ENCODE measurements at regions not wholly inside any gene's neighbourhood (a gene's known extent, or its start where the extent isn't known, plus 50 kb on each side); places are given as distances from the start of the nearest gene placed in this dataset.

DNA sequence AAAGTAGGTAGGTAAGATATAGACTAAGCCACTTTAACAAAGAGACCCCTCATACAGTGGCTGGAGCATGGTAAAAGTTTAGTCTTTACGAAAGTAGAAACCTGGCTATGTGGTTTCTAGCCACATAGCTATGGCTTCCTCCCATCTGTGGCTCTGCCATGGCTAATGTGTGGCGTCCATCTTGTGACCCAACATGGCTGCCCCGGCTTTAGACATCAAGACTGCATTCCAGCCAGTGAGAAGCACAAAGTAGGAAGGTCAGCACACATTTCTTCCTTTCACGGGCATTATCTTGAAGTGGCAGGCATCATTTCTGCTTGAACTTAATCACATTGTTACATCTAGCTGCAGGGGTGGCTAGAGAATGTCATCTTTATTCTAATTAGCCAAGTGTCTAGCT is 148.3 kb downstream of the TBX5 start:
- intact Hi-C loops (cut with DNase I) = no loop called here
- no peak for DNase-seq (ENCODE audit: low spot score)

DNA sequence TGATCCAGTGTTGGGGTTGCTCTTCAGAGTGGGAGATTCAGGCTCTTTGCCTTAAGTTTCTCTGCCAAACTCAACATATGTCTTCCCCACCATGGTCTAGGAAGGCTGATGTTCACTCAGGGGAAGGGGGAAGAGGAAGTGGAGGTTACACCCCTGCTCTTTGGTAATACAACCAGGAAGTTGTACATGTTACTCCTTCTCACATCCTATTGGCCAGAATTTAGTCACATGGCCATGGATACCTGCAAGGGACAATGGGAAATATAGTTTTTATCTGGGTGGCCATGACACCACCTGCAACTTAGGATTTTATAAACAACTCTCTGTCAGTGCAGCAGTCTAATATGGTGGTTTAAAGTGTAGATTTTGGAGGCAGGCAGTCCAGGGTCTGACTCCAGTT is 150.9 kb downstream of the TBX5 start:
- DNase-seq (ENCODE audit: low spot score) = no peak
- intact Hi-C loops (cut with DNase I) = no loop called here

DNA sequence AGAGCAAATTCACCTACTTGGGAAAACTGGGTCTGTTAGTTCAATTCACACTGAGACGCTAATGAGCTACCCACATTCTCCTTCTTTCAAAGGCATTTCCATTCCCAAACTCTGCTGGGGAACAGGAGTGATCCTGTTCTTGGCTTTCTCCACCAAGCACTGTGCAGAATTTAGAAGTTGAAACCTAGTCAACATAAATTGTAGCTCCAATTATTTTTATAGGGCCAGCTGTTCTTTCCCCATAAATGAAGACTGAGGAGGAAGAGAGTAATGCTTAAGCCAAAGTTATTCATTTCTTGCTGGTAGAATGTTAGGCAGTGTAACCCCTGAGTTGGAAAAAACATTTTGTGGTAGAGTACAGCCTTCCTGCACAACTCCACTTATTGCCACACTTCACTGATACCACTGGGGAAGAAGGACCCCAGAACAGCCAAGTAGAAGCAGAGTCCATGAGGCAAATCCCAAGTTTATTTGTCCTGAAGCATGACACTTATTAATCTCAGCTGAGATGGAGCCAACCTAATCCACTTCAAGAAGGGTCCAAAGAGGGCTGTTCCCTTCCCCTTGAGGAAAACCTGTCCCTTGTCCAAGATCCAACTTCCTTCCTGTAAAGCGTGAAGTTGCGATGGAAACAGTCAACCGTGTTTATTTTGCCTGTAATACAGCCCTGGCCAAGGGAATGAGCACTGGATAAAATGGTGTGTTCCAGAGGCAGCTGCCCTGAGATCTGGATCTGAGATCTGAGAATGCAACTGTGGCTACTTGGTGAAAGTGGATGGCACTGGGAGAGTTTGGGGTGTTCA is 151.8 kb downstream of the TBX5 start:
- no peak for DNase-seq (ENCODE audit: low spot score)
- intact Hi-C loops (cut with DNase I) = no loop called here

DNA sequence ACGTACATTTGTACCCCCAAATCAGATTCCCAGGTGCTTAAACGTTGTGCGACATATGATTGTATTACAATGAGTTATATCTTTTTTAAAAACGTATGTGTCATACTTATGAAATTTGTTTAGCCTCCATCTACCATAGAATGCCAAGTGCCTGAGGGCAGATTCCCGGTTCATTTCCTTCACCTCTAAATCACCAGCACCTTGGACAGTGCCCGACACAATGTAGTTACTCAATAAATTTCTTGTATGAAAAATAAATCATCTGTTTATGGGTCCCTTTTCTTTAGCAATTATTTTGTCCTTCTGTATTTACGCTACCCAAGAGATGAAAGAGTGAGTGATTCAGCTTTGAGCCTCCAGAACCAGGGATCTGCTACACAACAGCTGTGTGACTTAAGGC is 157.4 kb downstream of the TBX5 start:
- intact Hi-C loops (cut with DNase I) = no loop called here
- DNase-seq (ENCODE audit: low spot score) = no peak

DNA sequence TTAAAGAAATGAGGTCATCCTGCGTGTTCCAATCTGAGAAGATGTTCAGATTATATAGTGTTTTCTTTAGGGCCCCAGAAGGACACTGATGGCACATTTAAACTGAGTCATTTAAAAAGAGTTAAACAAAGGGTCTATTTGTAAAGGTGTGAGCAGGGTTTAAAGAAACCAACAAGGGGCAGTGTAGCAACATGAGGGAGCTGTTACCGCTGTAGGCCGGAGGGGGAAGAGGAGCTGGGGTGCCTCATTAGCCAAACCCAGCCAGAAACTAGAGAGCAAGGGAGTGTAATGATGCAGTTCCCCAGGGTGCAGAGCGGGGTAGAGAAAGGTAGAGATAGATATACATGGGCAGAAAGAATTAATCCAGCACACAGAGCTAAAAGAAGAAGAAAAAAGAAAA is 160.4 kb downstream of the TBX5 start:
- intact Hi-C loops (cut with DNase I) = no loop called here
- no peak for DNase-seq (ENCODE audit: low spot score)

GRCh38 chr12:114241973-114242434 is 163.9 kb downstream of the TBX5 start:
- intact Hi-C loops (cut with DNase I) = no loop called here

GRCh38 chr12:114240288-114240687 is 165.7 kb downstream of the TBX5 start:
- no peak for DNase-seq (ENCODE audit: low spot score)
- intact Hi-C loops (cut with DNase I) = no loop called here

More at GRCh38 chr12:114241973-114242434, 163.9 kb downstream of the TBX5 start:
- no peak for DNase-seq (ENCODE audit: low spot score)

DNA sequence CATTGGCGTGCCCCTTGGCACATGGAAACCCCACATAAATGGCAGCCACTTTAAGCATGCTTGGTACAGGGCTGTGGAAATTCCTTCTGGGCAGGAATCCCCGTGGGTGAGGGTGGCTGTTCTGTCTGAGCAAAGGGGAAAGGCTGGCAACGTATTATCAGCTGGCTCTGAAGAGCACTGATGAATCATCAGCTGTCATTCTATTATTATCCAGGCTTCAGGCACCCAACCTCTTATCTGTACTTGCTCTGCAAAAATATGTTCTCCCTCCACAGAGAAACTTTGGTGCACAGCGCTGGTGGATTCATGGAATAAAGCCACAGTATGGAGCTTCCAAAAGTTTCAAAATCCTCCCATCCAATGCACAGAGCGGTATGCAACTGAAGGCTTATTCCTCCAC is 167.1 kb downstream of the TBX5 start:
- intact Hi-C loops (cut with DNase I) = loop anchor here in 1 of 2 donors (5.0 kb wide), 1 partner anchor 802 kb away; no protein-coding TSS in a partner anchor

GRCh38 chr12:114237230-114237629 is 168.7 kb downstream of the TBX5 start:
- intact Hi-C loops (cut with DNase I) = loop anchor here in 1 of 2 donors (5.0 kb wide), 1 partner anchor 800 kb away; no protein-coding TSS in a partner anchor
- DNase-seq (ENCODE audit: low spot score) = no peak

More for the DNA sequence above, 167.1 kb downstream of the TBX5 start:
- DNase-seq (ENCODE audit: low spot score) = no peak

- no peak for DNase-seq (ENCODE audit: low spot score)
- intact Hi-C loops (cut with DNase I) = no loop called here
Observed at GRCh38 chr12:114232187-114232586, 173.8 kb downstream of the TBX5 start.

DNA sequence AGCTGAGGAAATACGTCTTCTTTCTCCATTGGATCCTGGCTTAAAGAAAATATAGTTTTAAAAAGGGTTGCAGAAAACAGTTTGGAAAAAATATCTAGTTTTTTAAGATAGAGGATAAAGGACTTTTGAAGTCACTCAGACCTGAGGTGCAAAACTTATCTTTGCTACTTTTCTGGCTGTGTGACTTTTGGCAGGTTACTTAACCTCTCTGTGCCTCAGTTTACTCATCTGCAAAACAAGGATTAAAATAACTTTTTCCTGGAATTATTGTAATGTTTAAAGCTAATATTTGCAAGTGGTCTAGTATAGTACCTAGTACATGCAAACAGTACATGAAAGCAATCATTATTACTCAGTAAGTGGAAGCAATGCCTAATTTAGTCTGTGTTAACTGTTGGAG is 176.8 kb downstream of the TBX5 start:
- intact Hi-C loops (cut with DNase I) = no loop called here
- no peak for DNase-seq (ENCODE audit: low spot score)

DNA sequence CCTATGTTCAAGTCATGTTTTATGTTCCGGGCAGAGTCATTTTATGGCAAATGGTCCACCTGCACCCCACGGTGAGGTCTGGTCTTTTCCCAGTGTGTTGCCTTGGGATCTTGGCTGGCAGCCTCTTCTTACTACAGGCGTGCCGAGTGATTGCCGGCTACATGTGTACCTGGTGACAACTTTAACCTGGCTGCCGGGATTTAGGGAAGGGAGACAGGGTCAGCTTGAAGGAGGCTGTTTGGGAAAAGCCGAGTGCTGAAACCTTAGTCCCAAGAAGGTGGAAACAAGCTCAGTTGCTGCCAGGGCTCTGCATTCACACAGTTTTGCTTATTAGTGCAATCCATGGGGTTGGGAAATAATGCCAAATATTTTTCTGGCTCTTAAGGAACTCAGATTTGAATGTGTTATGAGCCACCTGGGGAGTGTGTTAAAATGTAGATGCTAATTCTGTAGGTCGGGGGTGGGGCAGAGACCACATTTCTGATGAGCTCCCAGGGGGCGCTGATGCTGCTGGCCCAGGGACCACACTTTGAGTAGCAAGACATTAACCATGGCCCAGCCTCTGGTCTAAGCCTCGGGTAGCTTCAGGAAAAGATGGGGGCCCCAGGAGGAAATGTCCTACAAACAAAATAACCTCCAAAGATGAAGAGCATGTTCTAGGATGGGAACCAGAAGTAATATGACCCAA is 179.6 kb downstream of the TBX5 start:
- DNase-seq (ENCODE audit: low spot score) = no peak

GRCh38 chr12:114221957-114222630 is 183.8 kb downstream of the TBX5 start:
- no peak for DNase-seq (ENCODE audit: low spot score)
- intact Hi-C loops (cut with DNase I) = no loop called here

More for the DNA sequence above, 179.6 kb downstream of the TBX5 start:
- intact Hi-C loops (cut with DNase I) = no loop called here

- no peak for DNase-seq (ENCODE audit: low spot score)
- intact Hi-C loops (cut with DNase I) = no loop called here
Observed at GRCh38 chr12:114221136-114221833, 184.7 kb downstream of the TBX5 start.

DNA sequence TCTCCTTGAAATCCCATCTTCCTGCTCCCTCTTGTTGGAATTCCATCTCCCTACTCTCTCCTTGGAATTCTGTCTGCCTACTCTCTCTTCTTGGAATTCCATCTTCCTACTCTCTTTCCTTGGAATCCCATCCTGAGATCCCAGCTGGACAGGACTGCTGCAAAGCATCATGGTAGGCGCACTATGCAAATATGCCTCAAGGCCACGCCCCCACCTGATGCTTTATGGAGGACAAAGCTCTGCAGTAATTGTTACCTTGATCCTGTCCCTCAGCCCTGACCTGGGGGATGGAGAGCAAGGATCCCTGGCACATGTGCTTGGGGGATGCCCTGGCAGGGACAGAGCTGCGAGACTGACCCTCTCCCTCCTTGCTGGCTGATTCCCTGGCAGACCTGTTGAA is 185.6 kb downstream of the TBX5 start:
- DNase-seq (ENCODE audit: low spot score) = no peak
- intact Hi-C loops (cut with DNase I) = no loop called here

- intact Hi-C loops (cut with DNase I) = no loop called here
- no peak for DNase-seq (ENCODE audit: low spot score)
Observed at GRCh38 chr12:114218136-114218535, 187.8 kb downstream of the TBX5 start.

- intact Hi-C loops (cut with DNase I) = no loop called here
- DNase-seq (ENCODE audit: low spot score) = no peak
Observed at GRCh38 chr12:114215746-114216145, 190.2 kb downstream of the TBX5 start.

DNA sequence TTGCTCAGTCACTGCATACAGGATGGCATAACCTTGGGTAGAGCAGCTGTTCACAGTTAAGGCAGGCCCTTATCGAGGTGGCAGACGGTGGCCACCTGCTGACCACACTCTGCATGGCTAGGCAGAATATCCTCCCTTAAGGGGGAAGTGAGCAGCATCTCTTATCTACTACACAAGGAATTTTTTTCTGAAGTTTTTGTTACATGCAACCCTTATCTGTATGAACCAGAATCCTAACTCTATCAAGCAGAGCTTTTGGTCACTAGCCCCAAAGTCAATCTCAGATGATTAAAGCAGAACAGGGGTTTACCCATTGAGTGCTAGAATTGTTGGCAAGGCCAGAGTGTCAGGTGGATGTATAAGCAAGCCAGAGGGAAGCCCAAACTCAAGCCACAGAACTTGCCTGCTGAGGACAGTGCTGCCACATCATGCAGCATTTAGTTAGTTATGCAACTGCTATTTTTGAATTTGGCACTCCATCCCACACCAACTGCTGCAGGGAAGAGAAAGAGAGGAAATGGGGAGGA is 192.8 kb downstream of the TBX5 start:
- no peak for DNase-seq (ENCODE audit: low spot score)
- intact Hi-C loops (cut with DNase I) = no loop called here

DNA sequence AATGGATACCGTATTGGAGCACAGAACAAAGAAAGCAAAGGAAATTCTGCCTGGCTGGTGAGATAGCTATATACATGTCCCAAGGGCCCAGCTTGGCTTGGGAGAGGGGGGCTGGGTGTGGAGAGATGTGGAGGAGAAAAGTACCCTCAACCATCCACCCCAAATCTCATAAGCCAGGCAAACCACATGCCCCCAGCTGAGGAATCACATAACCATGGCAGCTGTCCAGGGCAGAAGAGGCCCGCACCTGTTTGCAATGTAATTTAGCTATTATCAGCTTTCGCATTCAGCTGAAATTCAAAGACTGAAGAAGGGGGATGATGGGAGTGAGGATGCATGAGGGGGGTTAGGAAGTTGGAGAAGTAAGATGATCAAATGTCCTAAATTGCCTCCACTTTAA is 196.1 kb downstream of the TBX5 start:
- no peak for DNase-seq (ENCODE audit: low spot score)
- intact Hi-C loops (cut with DNase I) = no loop called here

Data from posterior vena cava (tissue), 2 donors.